ENCODE measurements at regions not wholly inside any gene's neighbourhood (a gene's known extent, or its start where the extent isn't known, plus 50 kb on each side); places are given as distances from the start of the nearest gene placed in this dataset.

DNA sequence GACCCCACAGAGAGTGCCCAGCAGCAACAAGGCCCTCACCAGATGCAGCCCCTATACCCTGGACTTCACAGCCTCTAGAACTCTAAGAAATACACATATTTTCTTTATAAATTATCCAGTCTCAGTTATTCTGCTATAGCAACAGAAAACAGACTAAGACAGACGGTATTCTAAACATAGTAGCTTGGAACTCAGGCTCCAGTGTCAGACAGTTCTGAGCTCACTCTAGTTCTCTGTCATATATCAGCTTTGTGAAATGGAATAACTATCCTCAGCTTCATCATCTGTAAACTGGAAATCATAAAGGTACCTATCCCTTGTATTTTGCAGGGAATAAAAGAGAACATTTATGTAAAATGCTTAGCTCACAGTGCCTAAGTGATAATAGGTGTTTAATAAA lies 127.4 kb downstream of the GLUL start:
- TF ChIP-seq POLR2A (IDR thresholded peaks at IDR 0.05) = no peak
- TF ChIP-seq, protein P1, sequence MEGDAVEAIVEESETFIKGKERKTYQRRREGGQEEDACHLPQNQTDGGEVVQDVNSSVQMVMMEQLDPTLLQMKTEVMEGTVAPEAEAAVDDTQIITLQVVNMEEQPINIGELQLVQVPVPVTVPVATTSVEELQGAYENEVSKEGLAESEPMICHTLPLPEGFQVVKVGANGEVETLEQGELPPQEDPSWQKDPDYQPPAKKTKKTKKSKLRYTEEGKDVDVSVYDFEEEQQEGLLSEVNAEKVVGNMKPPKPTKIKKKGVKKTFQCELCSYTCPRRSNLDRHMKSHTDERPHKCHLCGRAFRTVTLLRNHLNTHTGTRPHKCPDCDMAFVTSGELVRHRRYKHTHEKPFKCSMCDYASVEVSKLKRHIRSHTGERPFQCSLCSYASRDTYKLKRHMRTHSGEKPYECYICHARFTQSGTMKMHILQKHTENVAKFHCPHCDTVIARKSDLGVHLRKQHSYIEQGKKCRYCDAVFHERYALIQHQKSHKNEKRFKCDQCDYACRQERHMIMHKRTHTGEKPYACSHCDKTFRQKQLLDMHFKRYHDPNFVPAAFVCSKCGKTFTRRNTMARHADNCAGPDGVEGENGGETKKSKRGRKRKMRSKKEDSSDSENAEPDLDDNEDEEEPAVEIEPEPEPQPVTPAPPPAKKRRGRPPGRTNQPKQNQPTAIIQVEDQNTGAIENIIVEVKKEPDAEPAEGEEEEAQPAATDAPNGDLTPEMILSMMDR (IDR thresholded peaks at IDR 0.05) = no peak
- H3K36me3 ChIP-seq = no peaks in the 10 kb centered on the region
- peaks cover 3 to 42% (median 8%) of the 10 kb centered on the region in 12 donors for H3K4me1 ChIP-seq
- no peaks in the 10 kb centered on the region for H3K9me3 ChIP-seq
- intact Hi-C loops (cut with DNase I) = no loop called here
- H3K27ac ChIP-seq = no peak overlapping the region
- H3K4me3 ChIP-seq = no peak overlapping the region
- peak in 1 of 4 donors; percentile 56 for ATAC-seq
- no peak for DNase-seq
- 34 to 67% (median 53%) methylated on average over 1 of the region's 1 CpG for WGBS, 4 donors
- H3K27me3 ChIP-seq = no peaks in the 10 kb centered on the region

DNA sequence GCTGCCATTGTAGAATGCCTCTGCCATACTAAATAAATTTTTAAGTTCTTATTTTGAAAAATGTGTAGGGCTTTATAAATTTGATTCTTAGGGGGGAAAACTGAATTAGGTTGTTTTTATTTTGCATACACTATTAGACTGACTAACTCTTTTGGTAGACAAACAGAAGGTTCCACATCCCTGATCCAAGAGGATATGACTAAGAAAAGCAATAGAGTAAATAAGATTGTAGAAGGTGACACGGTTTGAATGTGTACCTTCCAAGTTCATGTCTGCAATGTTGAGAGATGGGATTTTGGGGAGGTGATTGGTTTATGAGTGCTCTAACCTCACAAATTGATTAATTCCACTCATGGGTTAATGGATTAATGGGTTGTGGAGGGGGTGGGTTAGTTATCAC lies 127.9 kb downstream of the GLUL start:
- ATAC-seq = no peak
- WGBS, 4 donors = 42 to 58% (median 56%) methylated on average over 1 of the region's 1 CpG
- H3K27ac ChIP-seq = no peak overlapping the region

DNA sequence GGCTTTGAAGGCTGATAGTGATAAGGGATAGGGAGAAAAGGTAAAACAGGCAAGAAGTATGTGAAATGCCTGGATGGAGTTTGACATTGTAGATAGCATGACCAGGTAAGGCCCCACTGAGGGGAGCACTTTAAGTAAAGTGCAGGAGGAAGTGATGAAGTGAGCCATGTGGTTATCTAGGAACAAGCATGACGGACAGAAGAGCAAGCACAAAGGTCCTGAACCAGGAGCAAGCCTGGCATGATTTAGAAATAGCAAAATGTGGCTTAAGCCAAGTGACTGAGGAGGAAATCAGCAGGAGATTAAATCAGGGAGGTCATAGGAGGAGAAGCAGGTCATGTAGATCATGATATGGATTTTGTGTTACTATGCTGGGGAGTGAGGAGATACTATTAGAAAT lies 129.2 kb downstream of the GLUL start:
- Histone ChIP-seq H3K27ac (no peak overlapping the region), H3K4me1 (peaks cover 6 to 40% (median 13%) of the 10 kb centered on the region in 12 donors), H3K27me3 (no peaks in the 10 kb centered on the region), H3K9me3 (no peaks in the 10 kb centered on the region), H3K4me3 (no peak overlapping the region), H3K36me3 (no peaks in the 10 kb centered on the region)
- 37 to 59% (median 48%) methylated on average over 1 of the region's 1 CpG for WGBS, 4 donors
- DNase-seq (no peak), ATAC-seq (no peak)
- TF ChIP-seq, protein P1 (IDR thresholded peaks at IDR 0.05) = no peak
- no peak for TF ChIP-seq POLR2A (IDR thresholded peaks at IDR 0.05)
- intact Hi-C loops (cut with DNase I) = no loop called here

More for the DNA sequence above, 127.9 kb downstream of the GLUL start:
- TF ChIP-seq POLR2A (IDR thresholded peaks at IDR 0.05) = no peak
- TF ChIP-seq, protein P1 (IDR thresholded peaks at IDR 0.05) = no peak
- intact Hi-C loops (cut with DNase I) = no loop called here
- peaks cover 5 to 42% (median 13%) of the 10 kb centered on the region in 12 donors for H3K4me1 ChIP-seq
- no peaks in the 10 kb centered on the region for H3K9me3 ChIP-seq
- no peak overlapping the region for H3K4me3 ChIP-seq
- DNase-seq = no peak
- no peaks in the 10 kb centered on the region for H3K36me3 ChIP-seq
- no peaks in the 10 kb centered on the region for H3K27me3 ChIP-seq

DNA sequence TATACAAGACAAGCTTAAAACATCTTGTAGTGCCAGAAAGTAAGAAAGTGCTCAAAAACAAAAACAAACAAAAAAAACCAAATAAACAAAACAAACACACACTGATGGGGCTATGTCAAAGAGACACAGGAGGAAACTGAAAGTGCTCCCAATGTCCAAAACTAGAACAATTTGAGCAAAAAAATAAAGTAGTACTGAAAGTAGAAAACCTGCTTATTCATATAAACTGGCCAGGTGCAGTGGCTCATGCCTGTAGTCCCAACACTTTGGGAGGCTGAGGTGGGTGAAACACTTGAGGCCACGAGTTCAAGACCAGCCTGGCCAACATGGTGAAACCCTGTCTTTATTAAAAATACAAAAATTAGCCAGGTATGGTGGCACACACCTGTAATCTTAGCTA lies 129.9 kb downstream of the GLUL start:
- no peak overlapping the region for H3K27ac ChIP-seq
- no peak for ATAC-seq
- intact Hi-C loops (cut with DNase I) = no loop called here
- no peak for TF ChIP-seq POLR2A (IDR thresholded peaks at IDR 0.05)
- TF ChIP-seq, protein P1 (IDR thresholded peaks at IDR 0.05) = no peak
- no peaks in the 10 kb centered on the region for H3K9me3 ChIP-seq
- DNase-seq = no peak
- H3K4me1 ChIP-seq = peaks cover 6 to 40% (median 14%) of the 10 kb centered on the region in 12 donors
- WGBS, 4 donors = 83 to 93% (median 87%) methylated on average over 1 of the region's 1 CpG
- no peaks in the 10 kb centered on the region for H3K36me3 ChIP-seq
- no peak overlapping the region for H3K4me3 ChIP-seq
- H3K27me3 ChIP-seq = no peaks in the 10 kb centered on the region

Measured in heart left ventricle (tissue), 16 donors.